ENCODE measurements at regions not wholly inside any gene's neighbourhood (a gene's known extent, or its start where the extent isn't known, plus 50 kb on each side); places are given as distances from the start of the nearest gene placed in this dataset.
"Not testable (repeated sequence)": the region's sequence is repeated elsewhere in the genome, so short reads cannot be mapped to it uniquely, and the experiment has no call there.

- no peak for DNase-seq (ENCODE audit: low spot score)
These were observed 201.7 kb downstream of the PTH2R start for GRCh38 chr2:208608122-208608835.

DNA sequence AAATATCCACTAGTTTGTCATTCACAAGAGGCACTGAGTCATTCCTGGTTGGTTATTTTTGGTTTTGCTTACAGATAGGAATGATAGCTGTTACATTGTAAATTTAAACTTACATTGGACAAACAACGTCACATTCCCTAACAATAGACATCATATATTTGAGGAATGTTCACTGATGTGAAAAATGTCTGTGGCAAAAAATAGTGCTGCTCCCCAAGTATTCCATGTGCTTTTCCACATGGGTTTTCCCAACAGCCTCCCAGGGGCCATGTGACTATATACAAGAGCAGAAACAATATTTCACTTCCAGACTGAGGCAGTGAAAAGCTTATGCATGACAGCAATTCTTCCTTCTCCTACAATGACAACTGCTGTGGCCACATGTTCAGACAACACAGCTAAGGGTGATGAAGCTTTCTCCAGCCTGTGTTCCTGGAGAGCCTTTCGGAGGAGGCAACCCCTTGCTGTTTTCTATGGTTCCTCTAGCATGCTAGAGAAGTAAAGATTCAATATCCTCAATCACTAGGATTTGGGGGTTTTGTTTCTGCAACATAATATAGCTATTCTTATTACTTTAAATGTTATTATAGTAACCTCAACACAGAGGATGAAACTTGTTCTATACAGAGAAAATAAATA is 202.7 kb downstream of the PTH2R start:
- no peak for DNase-seq (ENCODE audit: low spot score)

DNA sequence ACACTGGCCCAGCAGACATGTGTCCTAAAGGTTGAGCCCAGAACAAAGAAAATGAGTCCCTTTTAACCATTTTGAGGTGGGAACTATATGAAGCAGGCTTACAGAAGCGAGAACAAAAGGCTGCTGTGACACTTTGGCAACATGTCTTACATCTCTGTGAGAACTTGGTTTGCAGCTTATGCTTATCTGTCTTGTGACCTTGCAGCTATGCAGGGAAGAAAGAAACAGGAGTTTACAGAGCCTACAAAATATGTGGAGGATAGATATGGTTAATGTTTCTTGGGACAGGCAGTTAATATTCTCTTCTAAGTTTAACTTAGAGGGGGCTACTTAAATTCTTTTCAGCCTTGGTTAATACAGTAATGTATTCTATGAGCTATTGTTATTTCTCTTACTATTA is 209.1 kb downstream of the PTH2R start:
- DNase-seq (ENCODE audit: low spot score), result not testable (repeated sequence)

- no peak for DNase-seq (ENCODE audit: low spot score)
These were observed 211.6 kb downstream of the PTH2R start for GRCh38 chr2:208618220-208618619.

DNA sequence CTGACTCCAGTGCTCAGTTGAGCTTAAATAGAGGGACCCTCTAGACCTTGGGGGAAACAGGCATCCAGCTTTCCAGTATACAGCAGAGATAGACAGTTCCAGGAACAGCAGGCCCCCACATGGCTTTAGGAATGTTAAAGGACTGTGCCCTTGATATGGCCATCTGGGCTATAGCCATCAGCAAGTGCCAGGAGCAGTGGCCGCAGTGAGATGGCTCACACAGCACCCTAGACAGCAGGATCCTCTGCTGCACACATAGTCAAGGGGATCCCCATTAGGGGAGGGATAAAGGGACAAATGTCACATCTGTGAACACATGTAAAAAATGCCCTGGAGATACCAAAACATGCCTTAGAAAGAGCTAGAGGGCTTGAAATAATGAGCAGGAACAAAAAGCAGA is 213.4 kb downstream of the PTH2R start:
- no peak for DNase-seq (ENCODE audit: low spot score)

DNA sequence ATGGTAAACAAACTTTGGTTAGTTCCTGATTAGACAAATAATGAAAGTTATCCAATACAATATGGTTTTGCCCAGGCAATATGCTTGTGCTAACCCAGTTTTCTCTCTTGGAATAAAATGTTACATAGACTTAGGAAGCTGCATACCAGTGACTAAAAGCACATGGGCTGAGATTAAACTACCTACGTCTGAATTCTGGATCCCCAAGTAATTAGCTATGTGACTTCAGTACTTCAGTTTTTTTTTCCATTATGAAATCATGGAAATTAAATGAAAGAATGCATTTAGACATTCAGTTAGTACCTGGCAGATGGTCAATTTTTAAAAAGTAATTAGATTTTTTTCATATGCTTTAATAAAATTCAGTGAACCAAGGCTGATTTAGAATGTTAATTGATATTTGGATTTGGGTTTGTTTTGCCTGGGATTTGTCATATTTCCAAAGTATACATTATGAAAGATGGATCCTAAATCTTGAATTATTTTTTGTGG is 213.9 kb downstream of the PTH2R start:
- no peak for DNase-seq (ENCODE audit: low spot score)

- DNase-seq (ENCODE audit: low spot score), result no peak
These were observed 220.7 kb downstream of the PTH2R start for GRCh38 chr2:208627110-208627884.

GRCh38 chr2:208627916-208628315 is 221.3 kb downstream of the PTH2R start:
- no peak for DNase-seq (ENCODE audit: low spot score)

GRCh38 chr2:208638059-208638458 is 231.5 kb downstream of the PTH2R start:
- DNase-seq (ENCODE audit: low spot score), result no peak

DNA sequence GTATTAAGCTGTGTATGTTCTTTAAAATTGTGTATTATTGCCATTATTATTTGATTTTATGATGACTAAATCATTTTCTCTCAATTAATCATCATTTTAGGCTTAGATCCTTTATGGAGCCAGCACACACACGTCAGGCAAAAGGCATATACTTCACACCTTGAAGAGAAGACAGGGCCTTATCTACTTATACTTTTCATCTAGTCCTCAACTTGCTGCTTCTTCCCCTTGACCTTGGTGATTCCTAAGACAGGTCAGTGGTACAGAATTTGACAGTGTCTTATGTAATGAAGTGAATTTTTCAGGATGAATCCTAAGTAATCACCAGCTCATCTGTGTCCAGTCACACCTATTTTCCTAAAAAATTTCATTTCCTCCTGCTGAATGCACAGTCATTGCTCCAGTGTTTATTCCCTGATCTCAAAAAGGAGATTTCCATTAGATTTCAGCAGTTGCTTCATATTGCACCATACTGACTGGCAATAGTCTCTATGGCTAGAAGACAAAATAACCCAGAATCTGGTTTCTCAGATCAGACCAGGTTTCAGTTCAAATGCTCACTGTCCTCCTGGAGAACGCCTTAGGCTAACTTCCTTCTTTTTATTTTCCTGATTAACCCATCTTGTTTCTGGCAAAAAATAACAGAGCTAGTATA is 235.7 kb downstream of the PTH2R start:
- DNase-seq (ENCODE audit: low spot score), result no peak

GRCh38 chr2:208643145-208643544 is 236.6 kb downstream of the PTH2R start:
- no peak for DNase-seq (ENCODE audit: low spot score)

DNA sequence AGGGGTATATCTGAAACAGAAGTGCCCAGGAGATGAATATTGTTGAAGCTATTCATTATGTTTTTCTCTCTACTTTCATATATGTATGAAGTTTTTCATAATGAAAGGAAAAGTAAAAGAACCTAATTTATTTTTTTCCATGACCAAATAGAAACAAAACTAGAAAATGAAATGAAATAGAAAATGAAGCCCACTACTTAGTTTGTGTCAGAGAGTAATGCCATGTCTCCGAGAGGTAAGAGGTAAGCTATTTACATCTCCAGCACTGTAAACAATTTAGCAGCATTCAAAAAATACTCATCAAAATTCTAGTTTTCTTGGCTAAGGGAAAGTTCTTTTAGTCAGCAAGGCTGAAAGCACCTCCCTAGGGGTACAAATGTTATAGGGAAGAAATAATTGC is 238.6 kb downstream of the PTH2R start:
- no peak for DNase-seq (ENCODE audit: low spot score)

GRCh38 chr2:208648368-208648767 is 241.8 kb downstream of the PTH2R start:
- no peak for DNase-seq (ENCODE audit: low spot score)

DNA sequence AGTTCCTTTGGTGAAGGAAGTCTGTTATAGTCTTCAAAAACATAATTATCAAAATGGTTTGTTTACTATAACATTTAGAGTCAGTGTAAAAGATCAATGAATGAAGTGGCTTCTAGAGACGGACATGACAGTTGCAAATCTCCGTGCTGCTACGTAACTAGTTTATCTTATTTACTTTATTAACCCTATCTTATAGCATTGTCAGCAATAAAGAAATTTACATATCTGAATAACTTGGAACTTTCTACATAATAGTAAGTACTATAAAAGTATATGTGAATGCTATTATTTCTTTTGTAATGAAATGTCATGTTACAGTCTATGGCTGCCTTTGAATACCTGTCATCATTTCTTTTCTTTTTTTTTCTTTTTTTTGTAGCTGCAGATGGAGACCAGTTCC is 246.8 kb downstream of the PTH2R start:
- DNase-seq (ENCODE audit: low spot score), result no peak

- DNase-seq (ENCODE audit: low spot score), result no peak
These were observed 247.5 kb downstream of the PTH2R start for GRCh38 chr2:208654056-208654455.

GRCh38 chr2:208657468-208657867 is 250.9 kb downstream of the PTH2R start:
- DNase-seq (ENCODE audit: low spot score), result no peak

DNA sequence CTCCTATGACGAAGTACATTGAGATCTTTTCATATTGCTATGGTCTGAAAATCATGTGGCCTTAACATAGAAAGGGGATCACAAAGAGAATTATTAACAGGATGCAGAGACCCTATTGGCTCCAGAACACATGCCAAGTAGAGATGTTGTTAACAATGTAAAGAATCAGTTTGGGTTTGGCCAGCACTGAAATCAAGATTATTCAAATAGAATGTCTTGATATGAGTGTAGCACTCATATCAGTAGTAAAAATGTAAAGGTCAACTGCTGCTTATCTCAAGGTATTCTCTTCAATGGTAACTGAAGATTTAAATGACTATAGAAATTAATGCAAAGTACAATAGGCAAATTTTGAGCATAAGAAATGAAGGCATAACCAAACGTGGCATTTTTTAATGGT is 262.8 kb downstream of the PTH2R start:
- DNase-seq (ENCODE audit: low spot score), result no peak

DNA sequence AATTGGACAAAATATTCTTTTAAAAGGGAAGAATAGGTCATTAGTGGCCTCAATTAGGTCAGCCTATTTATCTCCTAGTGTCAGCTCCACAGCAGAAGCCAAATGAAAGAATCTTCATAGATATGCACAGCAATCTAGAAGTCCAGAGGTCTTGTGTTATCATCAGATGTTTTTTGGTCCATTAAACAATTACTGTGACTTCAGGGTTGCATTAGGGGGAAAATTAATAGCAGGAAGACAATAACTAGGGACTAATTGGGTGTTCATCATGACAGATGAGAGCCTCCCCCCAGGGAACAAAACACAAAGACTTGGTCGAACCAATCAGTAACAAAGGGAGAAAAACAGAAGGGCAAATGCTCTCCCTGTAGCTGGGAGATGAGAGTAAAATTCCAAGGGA is 264.7 kb downstream of the PTH2R start:
- no peak for DNase-seq (ENCODE audit: low spot score)

DNA sequence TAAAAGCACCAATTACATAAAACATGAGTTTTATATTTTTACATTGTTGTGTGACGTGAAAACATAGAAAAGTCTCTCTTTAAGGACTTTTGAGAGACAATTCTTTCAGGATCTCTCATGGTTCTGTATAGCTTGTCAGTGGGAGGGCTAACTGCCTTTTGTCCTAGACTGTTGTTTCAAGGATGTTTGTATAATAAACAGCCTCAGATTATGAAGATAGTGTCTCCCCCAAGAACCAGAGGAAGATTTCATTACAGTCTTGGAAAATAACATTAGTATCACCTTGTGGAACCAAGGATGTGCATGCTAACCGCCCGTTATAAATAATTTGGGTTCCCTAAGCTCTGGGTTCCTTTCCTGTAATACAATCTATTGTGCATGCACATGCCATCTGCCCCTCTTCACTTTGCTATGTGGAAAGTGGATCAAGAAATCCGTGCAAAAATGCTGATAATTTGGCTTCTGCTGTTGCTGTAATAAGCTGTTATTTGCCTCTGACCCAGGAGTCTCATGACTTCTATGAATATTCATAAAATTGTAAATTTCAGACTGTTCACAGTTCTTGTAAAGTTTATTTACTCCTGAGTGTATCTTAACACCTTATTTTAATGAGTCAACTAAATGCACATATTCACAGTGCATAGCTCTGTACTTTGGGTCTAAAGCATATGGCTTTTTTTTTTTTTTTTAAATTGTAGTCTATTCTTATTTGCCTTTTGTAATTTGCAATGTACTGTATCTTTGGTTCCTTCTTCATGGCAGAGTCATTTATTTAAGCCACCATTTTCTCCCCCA is 265.5 kb downstream of the PTH2R start:
- DNase-seq (ENCODE audit: low spot score), result no peak

DNA sequence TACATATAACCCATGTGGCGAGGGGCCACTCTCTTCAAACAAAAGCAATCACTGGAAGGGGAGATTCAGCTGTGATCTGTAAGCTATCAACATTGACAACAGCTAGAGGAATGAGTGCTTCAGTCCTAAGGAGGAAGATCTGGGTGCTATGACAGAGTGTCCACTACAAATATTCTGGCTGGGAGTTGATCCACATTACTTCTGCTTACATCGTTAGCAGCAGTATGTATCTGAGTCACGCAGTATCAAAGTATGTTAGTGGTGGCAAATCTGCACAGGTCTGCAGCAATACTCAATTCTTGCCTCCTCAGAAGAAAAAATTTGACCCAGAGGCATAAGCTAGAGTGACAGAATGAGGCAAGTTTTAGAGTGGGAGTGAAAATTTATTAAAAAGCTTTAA is 267.0 kb downstream of the PTH2R start:
- no peak for DNase-seq (ENCODE audit: low spot score)

GRCh38 chr2:208674919-208675318 is 268.3 kb downstream of the PTH2R start:
- DNase-seq (ENCODE audit: low spot score), result no peak

- DNase-seq (ENCODE audit: low spot score), result not testable (repeated sequence)
These were observed 279.3 kb downstream of the PTH2R start for GRCh38 chr2:208685929-208686328.

All from germinal center (tissue), 1 donor.